IMR-90 (cell line): ENCODE measurements at regions not wholly inside any gene's neighbourhood (a gene's known extent, or its start where the extent isn't known, plus 50 kb on each side); places are given as distances from the start of the nearest gene placed in this dataset.

Experiments used
- ATAC-seq: fragments of 200-7000 bp; cut with Tn5 transposase; 2 replicates; pipeline ENCODE4 v1.9.1; 2020; ENCODE audit warnings: low read depth, mild to moderate bottlenecking, moderate library complexity
- BruUV-seq: library from RNA; stranded (reverse); fragments of 400-500 nt; replicated peaks from 2 replicates; lab custom pipeline; 2021; lab: Mats Ljungman, UMichigan
- CTCF ChIA-PET: fragments of 300-600 bp; formaldehyde crosslinking; extraction: SDS; loops from one replicate; lab custom pipeline; 2021; ENCODE audit warnings: antibody characterized with exemption; lab: Yijun Ruan, JAX
- POLR2A ChIA-PET: fragments of 300-600 bp; sonication (Branson Sonifier 250); formaldehyde crosslinking; loops from one replicate; lab custom pipeline; 2022; ENCODE audit warnings: antibody characterized with exemption; ENCODE audit not compliant: unreplicated experiment; lab: Charles Lee
- DNase-seq: peaks from one replicate; pipeline ENCODE4 v3.0.0; 2013
- H2AFZ ChIP-seq: replicated peaks from 2 replicates; pipeline ENCODE3; 2013; ENCODE audit warnings: low read length, mild to moderate bottlenecking; ENCODE audit not compliant: poor library complexity
- H2AK5ac ChIP-seq: 2 replicates; pipeline ENCODE4 v1.6.1; 2013; ENCODE audit warnings: low read depth, low read length, inconsistent platforms
- H2AK9ac ChIP-seq: replicated peaks from 2 replicates; pipeline ENCODE3; 2013; ENCODE audit warnings: mild to moderate bottlenecking, low read depth, low read length, moderate library complexity; ENCODE audit not compliant: poor library complexity
- H2BK120ac ChIP-seq: 2 replicates; pipeline ENCODE4 v1.6.1; 2013; ENCODE audit warnings: low read depth, low read length, inconsistent platforms
- H2BK15ac ChIP-seq: 3 replicates; pipeline ENCODE4 v1.6.1; 2013; ENCODE audit warnings: low read depth, low read length, inconsistent platforms
- H2BK20ac ChIP-seq: 2 replicates; pipeline ENCODE4 v1.6.1; 2013; ENCODE audit warnings: low read depth, mild to moderate bottlenecking, inconsistent platforms, low read length, moderate library complexity
- H2BK5ac ChIP-seq: 2 replicates; pipeline ENCODE4 v1.6.1; 2013; ENCODE audit warnings: mild to moderate bottlenecking, low read depth, low read length, inconsistent platforms; ENCODE audit not compliant: poor library complexity, severe bottlenecking
- H3K14ac ChIP-seq: replicated peaks from 2 replicates; pipeline ENCODE4 v1.6.1; 2013; ENCODE audit warnings: low read depth, low read length, inconsistent platforms
- H3K18ac ChIP-seq: 2 replicates; pipeline ENCODE4 v1.6.1; 2013; ENCODE audit warnings: low read depth, low read length, control low read depth
- H3K23ac ChIP-seq: 2 replicates; pipeline ENCODE4 v1.6.1; 2013; ENCODE audit warnings: low read depth, low read length, inconsistent platforms
- H3K27ac ChIP-seq: 2 replicates; pipeline ENCODE4 v1.5.1; 2013; ENCODE audit warnings: mild to moderate bottlenecking, control low read depth, low read length; ENCODE audit not compliant: insufficient read depth
- H3K27me3 ChIP-seq: 2 replicates; pipeline ENCODE4 v1.6.1; 2013; ENCODE audit warnings: low read length; ENCODE audit not compliant: control insufficient read depth, insufficient read depth
- H3K36me3 ChIP-seq: 2 replicates; pipeline ENCODE4 v1.6.1; 2013; ENCODE audit warnings: low read length, mixed read lengths; ENCODE audit not compliant: control insufficient read depth, insufficient read depth
- H3K4ac ChIP-seq: 2 replicates; pipeline ENCODE4 v1.6.1; 2013; ENCODE audit warnings: low read depth, low read length, inconsistent platforms
- H3K4me1 ChIP-seq: 2 replicates; pipeline ENCODE4 v1.6.1; 2013; ENCODE audit warnings: low read length, mixed read lengths; ENCODE audit not compliant: control insufficient read depth, insufficient read depth
- H3K4me2 ChIP-seq: 2 replicates; pipeline ENCODE4 v1.6.1; 2013; ENCODE audit warnings: low read depth, mild to moderate bottlenecking, control low read depth, low read length, moderate library complexity
- H3K4me3 ChIP-seq: 2 replicates; pipeline ENCODE4 v1.5.1; 2013; ENCODE audit warnings: low read depth, mild to moderate bottlenecking, control low read depth, low read length, moderate library complexity; ENCODE audit not compliant: insufficient read depth
- H3K56ac ChIP-seq: 2 replicates; pipeline ENCODE4 v1.6.1; 2013; ENCODE audit warnings: low read length, inconsistent platforms; ENCODE audit not compliant: insufficient read depth; ENCODE audit errors: extremely low read depth
- H3K79me1 ChIP-seq, 2 experiments: 2 replicates each; pipeline ENCODE4 v1.6.1; 2013; ENCODE audit warnings: low read length in 2 of 2, inconsistent platforms in 1 of 2, low read depth in 1 of 2
- H3K9ac ChIP-seq: 2 replicates; pipeline ENCODE4 v1.6.1; 2013; ENCODE audit warnings: low read depth, low read length, control low read depth
- H3K9me1 ChIP-seq: 2 replicates; pipeline ENCODE4 v1.6.1; 2013; ENCODE audit warnings: low read length, inconsistent platforms; ENCODE audit not compliant: insufficient read depth
- H3K9me3 ChIP-seq: 2 replicates; pipeline ENCODE4 v1.6.1; 2013; ENCODE audit warnings: low read length; ENCODE audit not compliant: control insufficient read depth, insufficient read depth
- H4K20me1 ChIP-seq: 2 replicates; pipeline ENCODE4 v1.6.1; 2013; ENCODE audit warnings: low read length, inconsistent platforms; ENCODE audit not compliant: insufficient read depth
- H4K5ac ChIP-seq: 2 replicates; pipeline ENCODE4 v1.6.1; 2013; ENCODE audit warnings: mild to moderate bottlenecking, low read depth, low read length, control low read depth
- H4K8ac ChIP-seq, 2 experiments: 2 replicates each; pipeline ENCODE4 v1.6.1; 2013; ENCODE audit warnings: low read depth in 2 of 2, low read length in 2 of 2, control low read depth in 1 of 2, inconsistent platforms in 1 of 2
- H4K91ac ChIP-seq: 2 replicates; pipeline ENCODE4 v1.6.1; 2013; ENCODE audit warnings: low read depth, low read length, inconsistent platforms; ENCODE audit not compliant: insufficient read depth
- CEBPB ChIP-seq: IDR thresholded peaks from 2 replicates; pipeline ENCODE4 v1.6.1; 2012; ENCODE audit warnings: low read depth, low read length, improper control_type of control experiment
- MAZ ChIP-seq: IDR thresholded peaks from 2 replicates; pipeline ENCODE4 v1.6.1; 2012; ENCODE audit warnings: low read depth, mild to moderate bottlenecking, low read length, improper control_type of control experiment, moderate library complexity, borderline replicate concordance
- POLR2A ChIP-seq: IDR thresholded peaks from 2 replicates; pipeline ENCODE4 v1.6.1; 2012; ENCODE audit warnings: mild to moderate bottlenecking, low read depth, low read length
- USF2 ChIP-seq: fragments of 150-350 bp; IDR thresholded peaks from 2 replicates; pipeline ENCODE4 v1.6.1; 2017; ENCODE audit warnings: mild to moderate bottlenecking, antibody characterized with exemption, low read length, low read depth
- WGBS, 2 experiments: methylation state at CpG; one replicate each; pipeline versions ENCODE4 v1.1.5 to v1.1.7; 2013; ENCODE audit warnings: missing lambda C conversion rate in 2 of 2; ENCODE audit not compliant: insufficient read length in 1 of 2; ENCODE audit errors: extremely low coverage in 2 of 2; 5-methylcytosine and 5-hydroxymethylcytosine counted together
- dilution Hi-C: fragments of 300-500 bp; cut with HindIII; formaldehyde crosslinking; loops from one replicate; pipeline ENCODE4 v1.14.3; 2018; ENCODE audit warnings: low sequenced_read_pairs; ENCODE audit not compliant: unreplicated experiment
- in situ Hi-C: fragments of 300-500 bp; cut with MboI; formaldehyde crosslinking; loops from 3 replicates; pipeline ENCODE4 v1.14.3; 2019; ENCODE audit warnings: low sequenced_read_pairs, inconsistent platforms, mixed read lengths
- intact Hi-C: fragments of 100-400 bp; cut with micrococcal nuclease; formaldehyde crosslinking; loops from 2 replicates; pipeline ENCODE4 v1.10.0; 2022
- TF ChIP-seq, protein P1 (sequence below): fragments of 150-350 bp; IDR thresholded peaks from 2 replicates; pipeline ENCODE4 v1.6.1; 2016; ENCODE audit warnings: low read depth, mild to moderate bottlenecking, low read length, moderate library complexity, borderline replicate concordance

GRCh38 chr12:105793421-105793820, 345.3 kb downstream of the NUAK1 start (continued):
- TF ChIP-seq, protein P1, sequence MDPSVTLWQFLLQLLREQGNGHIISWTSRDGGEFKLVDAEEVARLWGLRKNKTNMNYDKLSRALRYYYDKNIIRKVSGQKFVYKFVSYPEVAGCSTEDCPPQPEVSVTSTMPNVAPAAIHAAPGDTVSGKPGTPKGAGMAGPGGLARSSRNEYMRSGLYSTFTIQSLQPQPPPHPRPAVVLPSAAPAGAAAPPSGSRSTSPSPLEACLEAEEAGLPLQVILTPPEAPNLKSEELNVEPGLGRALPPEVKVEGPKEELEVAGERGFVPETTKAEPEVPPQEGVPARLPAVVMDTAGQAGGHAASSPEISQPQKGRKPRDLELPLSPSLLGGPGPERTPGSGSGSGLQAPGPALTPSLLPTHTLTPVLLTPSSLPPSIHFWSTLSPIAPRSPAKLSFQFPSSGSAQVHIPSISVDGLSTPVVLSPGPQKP: no peak
- TF ChIP-seq CEBPB: no peak
- no peak for TF ChIP-seq POLR2A

- Histone ChIP-seq H3K4me2 (no peak overlapping the region), H2AFZ (no peak overlapping the region), H4K91ac (no peak overlapping the region), H2AK9ac (no peak overlapping the region), H3K79me1 (no peaks in the 10 kb centered on the region), H3K9ac (no peak overlapping the region), H4K5ac (no peak overlapping the region), H3K36me3 (no peaks in the 10 kb centered on the region), H3K14ac (no peak overlapping the region), H2BK120ac (no peak overlapping the region), H2BK15ac (no peak overlapping the region), H3K4me1 (no peaks in the 10 kb centered on the region), H3K9me3 (no peaks in the 10 kb centered on the region), H2AK5ac (no peak overlapping the region), H3K23ac (no peak overlapping the region), H2BK5ac (no peak overlapping the region), H3K27me3 (peaks cover 1% of the 10 kb centered on the region; the same call in 1 of the 2 replicates), H2BK20ac (no peak overlapping the region), H3K9me1 (no peaks in the 10 kb centered on the region), H4K20me1 (no peaks in the 10 kb centered on the region), H3K56ac (no peak overlapping the region), H4K8ac (no peak overlapping the region), H3K18ac (no peak overlapping the region), H3K4ac (no peak overlapping the region), H3K27ac (no peak overlapping the region), H3K4me3 (no peak overlapping the region)
- BruUV-seq: no TSS peak
- intact Hi-C loops: no loop called here
- ChIA-PET CTCF (interaction anchor here (0.5 kb wide), 1 partner anchor 18 kb away, joined by 3 read pairs; no protein-coding TSS in a partner anchor), POLR2A (no interaction called here)
- dilution Hi-C loops: no loop called here
- peak; percentile 32; the same call in 1 of the 2 replicates for TF ChIP-seq USF2
- TF ChIP-seq POLR2A: no peak
- TF ChIP-seq MAZ: no peak
- ATAC-seq (no peak), DNase-seq (no peak)
- in situ Hi-C loops: no loop called here
- no CpG with 5 or more reads among the region's 2 CpGs for WGBS, 2 experiments
Measured at GRCh38 chr12:105798256-105798845, 340.4 kb downstream of the NUAK1 start.
